Smooth muscle cell (in vitro differentiated cells): ENCODE measurements at regions not wholly inside any gene's neighbourhood (a gene's known extent, or its start where the extent isn't known, plus 50 kb on each side); places are given as distances from the start of the nearest gene placed in this dataset.
A peak's percentile ranks its signal among the peaks of the same experiment; 100 is the strongest.

Experiments used
- DNase-seq: peaks from one replicate; lab custom pipeline; 2025; ENCODE audit not compliant: unreplicated experiment; lab: John Stamatoyannopoulos, UW
- H2AFZ ChIP-seq: fragments of 200-600 bp; sonication (generic); 2 replicates; pipeline ENCODE4 v1.6.0; 2016; ENCODE audit warnings: antibody characterized with exemption, low read depth, mild to moderate bottlenecking
- H3F3A ChIP-seq: fragments of 200-600 bp; sonication (generic); 2 replicates; pipeline ENCODE4 v1.6.0; 2017; ENCODE audit warnings: antibody characterized with exemption, low read depth
- H3K27ac ChIP-seq: fragments of 200-600 bp; sonication (generic); 2 replicates; pipeline ENCODE4 v1.5.1; 2016; ENCODE audit warnings: low read depth, mild to moderate bottlenecking
- H3K27me3 ChIP-seq: fragments of 200-600 bp; sonication (generic); 2 replicates; pipeline ENCODE4 v1.6.1; 2016; ENCODE audit warnings: low read depth, mild to moderate bottlenecking
- H3K36me3 ChIP-seq: fragments of 200-600 bp; sonication (generic); 2 replicates; pipeline ENCODE4 v1.5.1; 2016; ENCODE audit warnings: low read depth
- H3K4me1 ChIP-seq: fragments of 200-600 bp; sonication (generic); 2 replicates; pipeline ENCODE4 v1.5.1; 2016; ENCODE audit warnings: low read depth
- H3K4me2 ChIP-seq: fragments of 200-600 bp; sonication (generic); 2 replicates; pipeline ENCODE4 v1.6.0; 2016; ENCODE audit warnings: mild to moderate bottlenecking
- H3K4me3 ChIP-seq: fragments of 200-600 bp; sonication (generic); 2 replicates; pipeline ENCODE4 v1.5.1; 2016; ENCODE audit warnings: mild to moderate bottlenecking
- H3K79me2 ChIP-seq: fragments of 200-600 bp; sonication (generic); 2 replicates; pipeline ENCODE4 v1.6.0; 2016; ENCODE audit warnings: low read depth, mild to moderate bottlenecking
- H3K9ac ChIP-seq: fragments of 200-600 bp; sonication (generic); 2 replicates; pipeline ENCODE4 v1.6.0; 2016; ENCODE audit warnings: low read depth
- H3K9me3 ChIP-seq: fragments of 200-600 bp; sonication (generic); replicated peaks from 2 replicates; pipeline ENCODE4 v1.5.1; 2016; ENCODE audit warnings: low read depth
- H4K20me1 ChIP-seq: fragments of 200-600 bp; sonication (generic); 2 replicates; pipeline ENCODE4 v1.6.0; 2016; ENCODE audit warnings: low read depth
- WGBS: methylation state at CpG from one replicate; pipeline ENCODE4 v1.1.7; 2016; ENCODE audit warnings: low lambda C conversion rate; 5-methylcytosine and 5-hydroxymethylcytosine counted together
- TF ChIP-seq, protein P1 (sequence below): fragments of 200-600 bp; sonication (generic); IDR thresholded peaks from 2 replicates; pipeline ENCODE4 v1.5.1; 2017; ENCODE audit warnings: borderline replicate concordance, mild to moderate bottlenecking, antibody characterized with exemption; ENCODE audit not compliant: insufficient read depth, poor library complexity, severe bottlenecking

GRCh38 chr3:59444676-59445075, 394.9 kb upstream of the CFAP20DC start:
- TF ChIP-seq, protein P1, sequence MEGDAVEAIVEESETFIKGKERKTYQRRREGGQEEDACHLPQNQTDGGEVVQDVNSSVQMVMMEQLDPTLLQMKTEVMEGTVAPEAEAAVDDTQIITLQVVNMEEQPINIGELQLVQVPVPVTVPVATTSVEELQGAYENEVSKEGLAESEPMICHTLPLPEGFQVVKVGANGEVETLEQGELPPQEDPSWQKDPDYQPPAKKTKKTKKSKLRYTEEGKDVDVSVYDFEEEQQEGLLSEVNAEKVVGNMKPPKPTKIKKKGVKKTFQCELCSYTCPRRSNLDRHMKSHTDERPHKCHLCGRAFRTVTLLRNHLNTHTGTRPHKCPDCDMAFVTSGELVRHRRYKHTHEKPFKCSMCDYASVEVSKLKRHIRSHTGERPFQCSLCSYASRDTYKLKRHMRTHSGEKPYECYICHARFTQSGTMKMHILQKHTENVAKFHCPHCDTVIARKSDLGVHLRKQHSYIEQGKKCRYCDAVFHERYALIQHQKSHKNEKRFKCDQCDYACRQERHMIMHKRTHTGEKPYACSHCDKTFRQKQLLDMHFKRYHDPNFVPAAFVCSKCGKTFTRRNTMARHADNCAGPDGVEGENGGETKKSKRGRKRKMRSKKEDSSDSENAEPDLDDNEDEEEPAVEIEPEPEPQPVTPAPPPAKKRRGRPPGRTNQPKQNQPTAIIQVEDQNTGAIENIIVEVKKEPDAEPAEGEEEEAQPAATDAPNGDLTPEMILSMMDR: no peak
- Histone ChIP-seq H3K9ac (no peak overlapping the region), H3K4me3 (no peak overlapping the region), H3K79me2 (no peaks in the 10 kb centered on the region), H2AFZ (no peak overlapping the region), H3K4me1 (peaks cover 13% of the 10 kb centered on the region), H3F3A (no peaks in the 10 kb centered on the region), H3K9me3 (no peaks in the 10 kb centered on the region), H3K4me2 (no peak overlapping the region), H3K27me3 (no peaks in the 10 kb centered on the region), H3K27ac (no peak overlapping the region), H3K36me3 (no peaks in the 10 kb centered on the region), H4K20me1 (no peaks in the 10 kb centered on the region)
- 73% methylated on average over 2 of the region's 2 CpGs for WGBS
- no peak for DNase-seq

GRCh38 chr3:59444294-59444671, 394.5 kb upstream of the CFAP20DC start:
- Histone ChIP-seq H3K27me3 (no peaks in the 10 kb centered on the region), H3F3A (no peaks in the 10 kb centered on the region), H2AFZ (no peak overlapping the region), H3K4me1 (peaks cover 13% of the 10 kb centered on the region), H3K4me2 (no peak overlapping the region), H4K20me1 (no peaks in the 10 kb centered on the region), H3K4me3 (no peak overlapping the region), H3K79me2 (no peaks in the 10 kb centered on the region), H3K36me3 (no peaks in the 10 kb centered on the region), H3K9me3 (no peaks in the 10 kb centered on the region), H3K27ac (peak overlapping the region; percentile 47), H3K9ac (no peak overlapping the region)
- 71% methylated on average over 1 of the region's 1 CpG for WGBS
- TF ChIP-seq, protein P1: no peak
- no peak for DNase-seq

- H3F3A ChIP-seq: no peaks in the 10 kb centered on the region
- peaks cover 13% of the 10 kb centered on the region for H3K4me1 ChIP-seq
- H2AFZ ChIP-seq: no peak overlapping the region
- H3K4me3 ChIP-seq: no peak overlapping the region
- H3K36me3 ChIP-seq: no peaks in the 10 kb centered on the region
- no peaks in the 10 kb centered on the region for H3K27me3 ChIP-seq
- DNase-seq: no peak
- WGBS: 58% methylated on average over 6 of the region's 6 CpGs
- H3K4me2 ChIP-seq: no peak overlapping the region
- no peaks in the 10 kb centered on the region for H4K20me1 ChIP-seq
- peak overlapping the region; percentile 47 for H3K27ac ChIP-seq
- no peaks in the 10 kb centered on the region for H3K79me2 ChIP-seq
- TF ChIP-seq, protein P1: no peak
- H3K9me3 ChIP-seq: no peaks in the 10 kb centered on the region
- H3K9ac ChIP-seq: no peak overlapping the region
These were observed 393.9 kb upstream of the CFAP20DC start for GRCh38 chr3:59443618-59444293.

DNA sequence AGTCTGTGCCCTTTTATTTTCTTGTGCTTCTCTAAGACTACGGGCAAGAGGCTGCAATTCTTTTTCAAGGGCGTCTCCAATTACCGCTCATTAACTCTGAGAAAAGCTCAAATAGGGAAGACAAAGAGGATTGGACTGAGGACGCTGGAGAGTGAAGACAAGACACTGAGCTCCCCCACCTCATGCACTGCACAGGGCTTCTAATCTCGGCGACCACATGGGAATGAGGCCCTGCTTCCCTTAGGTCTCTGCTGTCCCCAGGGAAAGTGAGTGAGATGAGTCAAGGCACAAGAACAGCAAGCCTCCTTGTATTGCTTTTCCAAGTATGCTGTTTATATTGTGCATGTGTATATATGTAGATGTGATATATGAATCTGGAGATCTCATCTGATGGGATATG, 392.2 kb upstream of the CFAP20DC start:
- H3K79me2 ChIP-seq: no peaks in the 10 kb centered on the region
- 38% methylated on average over 6 of the region's 6 CpGs for whole genome bisulfite sequencing

More for the DNA sequence above, 392.2 kb upstream of the CFAP20DC start:
- Histone ChIP-seq H3K4me3 (no peak overlapping the region), H3K36me3 (no peaks in the 10 kb centered on the region), H4K20me1 (no peaks in the 10 kb centered on the region), H3K27ac (no peak overlapping the region), H2AFZ (no peak overlapping the region), H3K9ac (no peak overlapping the region), H3K4me2 (no peak overlapping the region), H3K4me1 (peaks cover 13% of the 10 kb centered on the region), H3K9me3 (no peaks in the 10 kb centered on the region), H3F3A (no peaks in the 10 kb centered on the region), H3K27me3 (no peaks in the 10 kb centered on the region)
- DNase-seq: no peak
- TF ChIP-seq, protein P1: no peak
